ENCODE measurements at regions not wholly inside any gene's neighbourhood (a gene's known extent, or its start where the extent isn't known, plus 50 kb on each side); places are given as distances from the start of the nearest gene placed in this dataset.
"Not testable (repeated sequence)": the region's sequence is repeated elsewhere in the genome, so short reads cannot be mapped to it uniquely, and the experiment has no call there.

DNA sequence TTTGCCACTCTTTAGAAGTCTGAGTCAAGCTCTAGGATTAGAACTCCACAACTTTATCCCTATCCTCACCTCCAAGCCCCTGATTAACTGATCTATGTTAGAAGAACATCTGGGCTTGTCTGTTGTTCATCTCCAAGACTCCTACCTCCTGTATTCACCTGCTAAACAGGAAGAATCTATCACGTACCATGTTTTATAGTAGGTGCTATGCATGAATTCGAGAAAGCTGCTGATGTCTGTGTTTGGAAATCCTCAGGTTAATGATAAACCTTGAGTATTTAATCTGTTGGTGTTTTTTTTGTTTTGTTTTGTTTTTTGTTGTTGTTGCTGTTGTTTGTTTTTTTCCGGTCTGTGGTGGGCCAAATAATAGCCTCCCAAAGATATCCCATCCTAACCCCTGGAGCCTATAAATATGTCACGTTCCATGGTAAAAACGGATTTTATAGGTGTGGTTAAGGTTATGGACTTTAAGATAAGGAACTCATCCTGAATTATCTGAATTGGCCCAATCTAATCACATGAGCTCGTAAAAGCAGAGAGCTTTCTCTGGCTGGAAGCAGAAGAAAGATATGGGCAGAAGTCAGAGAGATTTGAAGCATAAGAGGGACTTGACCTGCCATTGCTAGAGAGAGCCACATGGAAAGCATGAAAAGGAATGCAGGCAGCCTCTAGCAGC is 101.2 kb upstream of the DUSP21 start:
- Histone ChIP-seq H3K9me3 (replicated peaks; ENCODE audit: control insufficient read depth, low read depth, low read length) (no peaks in the 10 kb centered on the region), H3K36me3 (ENCODE audit: control insufficient read depth, insufficient read depth, low read length) (no peaks in the 10 kb centered on the region), H3K27ac (ENCODE audit: low read length) (no peak overlapping the region), H3K4me1 (ENCODE audit: control insufficient read depth, insufficient read depth, low read length) (no peaks in the 10 kb centered on the region), H3K27me3 (ENCODE audit: control insufficient read depth, insufficient read depth, low read length) (peaks cover 11% of the 10 kb centered on the region), H3K4me3 (ENCODE audit: low read length) (no peak overlapping the region)
- no peak for DNase-seq
- WGBS (ENCODE audit: insufficient coverage): no CpG with 5 or more reads among the region's 6 CpGs

DNA sequence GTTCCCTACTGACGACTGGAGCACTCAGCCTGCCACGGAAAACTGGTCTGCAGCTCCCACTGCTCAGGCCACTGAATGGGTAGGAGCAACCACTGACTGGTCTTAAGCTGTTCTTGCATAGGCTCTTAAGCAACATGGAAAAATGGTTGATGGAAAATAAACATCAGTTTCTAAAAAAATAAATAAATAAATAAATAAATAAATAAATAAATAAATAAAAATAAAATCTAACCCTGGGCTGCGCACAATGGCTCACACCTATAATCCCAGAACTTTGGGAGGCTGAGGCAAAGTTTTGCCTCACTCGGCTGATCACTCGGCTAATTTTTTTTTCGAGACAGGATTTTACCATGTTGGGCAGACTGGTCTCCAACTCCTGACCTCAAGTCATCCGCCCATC is 102.0 kb upstream of the DUSP21 start:
- 85% methylated on average over 5 of the region's 7 CpGs for WGBS (ENCODE audit: insufficient coverage)
- H3K27ac ChIP-seq (ENCODE audit: low read length); DNase-seq; H3K36me3 ChIP-seq (ENCODE audit: control insufficient read depth, insufficient read depth, low read length); H3K4me1 ChIP-seq (ENCODE audit: control insufficient read depth, insufficient read depth, low read length); H3K9me3 ChIP-seq (replicated peaks; ENCODE audit: control insufficient read depth, low read depth, low read length); H3K4me3 ChIP-seq (ENCODE audit: low read length): not testable (repeated sequence)
- H3K27me3 ChIP-seq (ENCODE audit: control insufficient read depth, insufficient read depth, low read length): peaks cover 11% of the 10 kb centered on the region

DNA sequence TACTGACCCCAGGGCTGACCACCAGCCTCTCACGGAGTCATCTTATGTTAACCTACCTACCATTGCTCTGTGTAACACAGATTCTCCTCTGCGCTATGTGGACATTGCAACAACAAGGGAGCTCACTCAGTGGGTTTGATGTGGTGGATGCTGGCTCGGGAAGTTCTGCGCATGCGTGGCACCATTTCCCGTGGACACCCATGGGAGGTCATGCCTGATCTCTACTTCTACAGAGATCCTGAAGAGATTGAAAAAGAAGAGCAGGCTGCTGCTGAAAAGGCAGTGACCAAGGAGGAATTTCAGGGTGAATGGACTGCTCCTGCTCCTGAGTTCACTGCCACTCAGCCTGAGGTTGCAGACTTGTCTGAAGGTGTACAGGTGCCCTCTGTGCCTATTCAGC is 102.4 kb upstream of the DUSP21 start:
- H3K9me3 ChIP-seq (replicated peaks; ENCODE audit: control insufficient read depth, low read depth, low read length); H3K4me3 ChIP-seq (ENCODE audit: low read length); H3K27ac ChIP-seq (ENCODE audit: low read length); H3K4me1 ChIP-seq (ENCODE audit: control insufficient read depth, insufficient read depth, low read length); DNase-seq; H3K36me3 ChIP-seq (ENCODE audit: control insufficient read depth, insufficient read depth, low read length): not testable (repeated sequence)
- 80% methylated on average over 2 of the region's 6 CpGs for WGBS (ENCODE audit: insufficient coverage)
- H3K27me3 ChIP-seq (ENCODE audit: control insufficient read depth, insufficient read depth, low read length): peaks cover 11% of the 10 kb centered on the region

DNA sequence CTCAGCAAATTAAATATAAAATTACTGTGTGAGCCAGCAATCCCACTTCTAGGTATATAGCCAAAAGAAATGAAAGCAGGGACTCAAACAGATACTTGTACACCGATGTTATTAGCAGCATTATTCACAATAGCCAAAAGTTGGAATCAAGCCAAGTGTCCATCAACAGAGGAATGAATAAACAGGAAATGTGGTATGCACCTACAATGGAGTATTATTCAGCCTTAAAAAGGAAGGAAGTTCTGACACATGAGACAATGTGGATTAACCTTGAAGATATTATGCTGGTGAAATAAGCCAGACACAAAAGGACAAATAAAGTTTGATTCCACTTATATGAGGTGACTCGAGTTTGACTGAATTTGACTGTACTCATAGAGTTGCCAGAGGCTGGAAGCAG is 108.3 kb upstream of the DUSP21 start:
- Histone ChIP-seq H3K27ac (ENCODE audit: low read length) (no peak overlapping the region), H3K4me3 (ENCODE audit: low read length) (no peak overlapping the region), H3K4me1 (ENCODE audit: control insufficient read depth, insufficient read depth, low read length) (no peaks in the 10 kb centered on the region), H3K9me3 (replicated peaks; ENCODE audit: control insufficient read depth, low read depth, low read length) (no peaks in the 10 kb centered on the region), H3K27me3 (ENCODE audit: control insufficient read depth, insufficient read depth, low read length) (peaks cover 6% of the 10 kb centered on the region), H3K36me3 (ENCODE audit: control insufficient read depth, insufficient read depth, low read length) (no peaks in the 10 kb centered on the region)
- DNase-seq: no peak
- WGBS (ENCODE audit: insufficient coverage): 67% methylated on average over 1 of the region's 2 CpGs

DNA sequence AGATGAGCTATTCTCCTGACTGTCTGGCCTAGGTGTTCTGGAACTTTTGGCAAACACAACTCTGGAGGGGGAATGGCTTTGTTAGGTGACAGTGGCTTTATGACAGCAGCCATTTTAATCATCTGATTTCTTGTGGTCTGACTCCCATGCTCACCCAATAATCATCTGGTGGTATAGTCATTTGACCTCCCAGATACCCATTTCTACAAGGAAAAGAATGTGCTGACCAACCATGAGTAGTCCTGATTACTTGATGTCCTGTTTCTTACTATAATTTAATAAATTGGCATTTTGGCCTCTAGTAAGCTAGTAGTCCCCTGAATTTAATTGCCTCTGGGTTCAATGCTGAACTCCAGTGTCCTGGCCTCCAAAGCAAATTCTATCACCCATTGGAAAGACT is 109.9 kb upstream of the DUSP21 start:
- Histone ChIP-seq H3K4me1 (ENCODE audit: control insufficient read depth, insufficient read depth, low read length) (no peaks in the 10 kb centered on the region), H3K4me3 (ENCODE audit: low read length) (no peak overlapping the region), H3K27me3 (ENCODE audit: control insufficient read depth, insufficient read depth, low read length) (peaks cover 6% of the 10 kb centered on the region), H3K36me3 (ENCODE audit: control insufficient read depth, insufficient read depth, low read length) (no peaks in the 10 kb centered on the region), H3K27ac (ENCODE audit: low read length) (no peak overlapping the region), H3K9me3 (replicated peaks; ENCODE audit: control insufficient read depth, low read depth, low read length) (no peaks in the 10 kb centered on the region)
- DNase-seq: no peak

DNA sequence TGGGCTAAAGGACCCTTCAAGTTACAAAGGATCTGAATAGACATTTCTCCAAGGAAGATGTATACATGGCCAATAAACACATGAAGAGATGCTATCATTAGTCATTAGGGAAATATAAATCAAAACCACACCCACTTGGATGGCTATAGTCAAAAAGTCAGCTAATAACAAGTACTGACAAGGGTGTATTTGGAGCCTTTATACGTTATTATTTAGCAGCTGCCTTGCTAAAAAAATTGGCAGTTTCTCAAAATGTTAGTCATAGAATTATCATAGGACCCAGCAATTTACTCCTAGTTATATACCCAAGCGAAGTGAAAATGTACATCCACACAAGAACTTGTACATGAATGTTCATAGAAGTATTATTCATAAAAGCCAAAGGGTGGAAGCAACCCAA is 112.7 kb upstream of the DUSP21 start:
- Histone ChIP-seq H3K36me3 (ENCODE audit: control insufficient read depth, insufficient read depth, low read length) (no peaks in the 10 kb centered on the region), H3K27ac (ENCODE audit: low read length) (no peak overlapping the region), H3K4me3 (ENCODE audit: low read length) (no peak overlapping the region), H3K4me1 (ENCODE audit: control insufficient read depth, insufficient read depth, low read length) (no peaks in the 10 kb centered on the region), H3K9me3 (replicated peaks; ENCODE audit: control insufficient read depth, low read depth, low read length) (no peaks in the 10 kb centered on the region), H3K27me3 (ENCODE audit: control insufficient read depth, insufficient read depth, low read length) (peaks cover 12% of the 10 kb centered on the region)
- WGBS (ENCODE audit: insufficient coverage): no CpG with 5 or more reads among the region's 2 CpGs
- DNase-seq: peak; percentile 57

DNA sequence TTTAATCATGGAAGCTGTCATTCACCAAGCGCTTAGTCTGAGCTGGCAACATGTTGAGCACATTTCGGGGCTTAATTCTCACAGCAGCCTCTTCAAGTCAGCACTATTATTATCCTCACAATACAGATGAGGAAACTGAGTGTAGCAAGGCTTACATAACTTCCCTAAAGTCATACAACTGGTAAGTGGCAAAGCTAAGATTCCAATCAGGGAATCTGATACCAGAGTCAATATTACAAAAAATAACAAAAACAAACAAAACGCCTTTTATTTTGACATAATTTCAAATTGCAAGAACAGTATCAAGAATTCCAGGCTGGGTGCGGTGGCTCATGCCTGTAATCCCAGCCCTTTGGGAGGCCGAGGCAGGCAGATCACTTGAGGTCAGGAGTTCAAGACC is 120.4 kb upstream of the DUSP21 start:
- Histone ChIP-seq H3K27me3 (ENCODE audit: control insufficient read depth, insufficient read depth, low read length) (peaks cover 14% of the 10 kb centered on the region), H3K4me1 (ENCODE audit: control insufficient read depth, insufficient read depth, low read length) (no peaks in the 10 kb centered on the region), H3K9me3 (replicated peaks; ENCODE audit: control insufficient read depth, low read depth, low read length) (no peaks in the 10 kb centered on the region), H3K4me3 (ENCODE audit: low read length) (no peak overlapping the region), H3K36me3 (ENCODE audit: control insufficient read depth, insufficient read depth, low read length) (no peaks in the 10 kb centered on the region), H3K27ac (ENCODE audit: low read length) (no peak overlapping the region)
- no peak for DNase-seq
- 90% methylated on average over 5 of the region's 5 CpGs for WGBS (ENCODE audit: insufficient coverage)

DNA sequence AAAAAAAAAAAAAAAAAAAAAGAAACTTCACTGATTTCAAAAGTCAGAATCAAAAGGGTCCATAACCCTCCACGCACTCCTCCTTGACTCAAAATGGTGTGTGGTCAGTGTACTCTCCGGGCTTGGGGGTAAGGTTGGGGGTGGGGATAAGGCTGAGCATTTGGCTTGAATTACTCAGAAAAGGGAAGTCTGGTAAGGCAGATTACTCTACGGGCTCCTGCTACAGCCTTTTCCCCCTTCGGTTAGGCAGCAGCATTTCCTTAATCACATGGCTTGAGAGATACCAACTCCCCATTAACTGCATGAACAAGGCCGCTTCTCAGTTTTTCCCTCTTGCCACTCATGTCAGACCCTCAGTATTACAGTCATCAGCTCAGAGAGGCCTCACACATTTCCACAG is 135.4 kb upstream of the DUSP21 start:
- H3K9me3 ChIP-seq (replicated peaks; ENCODE audit: control insufficient read depth, low read depth, low read length): no peaks in the 10 kb centered on the region
- H3K27ac ChIP-seq (ENCODE audit: low read length): no peak overlapping the region
- 43% methylated on average over 3 of the region's 5 CpGs for WGBS (ENCODE audit: insufficient coverage)
- no peak overlapping the region for H3K4me3 ChIP-seq (ENCODE audit: low read length)
- peaks cover 13% of the 10 kb centered on the region for H3K27me3 ChIP-seq (ENCODE audit: control insufficient read depth, insufficient read depth, low read length)
- no peaks in the 10 kb centered on the region for H3K4me1 ChIP-seq (ENCODE audit: control insufficient read depth, insufficient read depth, low read length)
- H3K36me3 ChIP-seq (ENCODE audit: control insufficient read depth, insufficient read depth, low read length): no peaks in the 10 kb centered on the region
- DNase-seq: no peak

DNA sequence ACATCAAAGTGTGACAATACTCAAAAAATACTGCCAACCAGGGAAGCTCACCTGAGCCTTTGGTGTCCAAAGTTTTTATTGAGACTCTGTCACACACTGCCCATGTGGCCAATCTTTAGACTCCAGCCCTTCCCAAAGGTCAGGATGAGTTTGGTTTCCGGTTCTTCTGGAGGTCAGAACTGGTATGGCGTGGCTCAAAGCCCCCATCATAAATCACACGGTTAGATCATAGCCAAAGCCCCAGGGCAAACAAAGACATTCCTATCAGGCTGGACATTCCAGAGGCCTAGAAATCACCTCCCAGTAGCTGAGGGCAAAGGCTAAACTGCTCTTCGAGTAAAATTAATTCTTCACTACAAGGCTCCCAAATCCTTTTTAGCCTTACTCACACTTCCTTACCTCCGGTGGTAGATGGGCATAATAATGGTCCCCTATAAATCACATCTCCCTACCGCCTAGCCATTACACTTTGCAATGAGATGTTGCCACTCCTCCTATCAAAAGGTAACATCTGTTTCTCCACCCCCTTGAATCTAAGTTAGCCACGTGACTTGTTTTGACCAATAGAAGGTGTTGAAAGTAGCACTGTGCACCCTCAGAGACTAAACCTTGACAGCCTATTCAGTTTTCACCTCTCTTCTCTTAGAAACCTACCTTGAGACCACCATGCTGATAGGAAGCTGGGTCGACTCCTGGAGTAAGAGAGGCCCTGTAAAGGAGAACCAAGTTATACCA is 137.8 kb upstream of the DUSP21 start:
- H3K4me3 ChIP-seq (ENCODE audit: low read length): no peak overlapping the region
- no peaks in the 10 kb centered on the region for H3K36me3 ChIP-seq (ENCODE audit: control insufficient read depth, insufficient read depth, low read length)
- H3K9me3 ChIP-seq (replicated peaks; ENCODE audit: control insufficient read depth, low read depth, low read length): no peaks in the 10 kb centered on the region
- H3K4me1 ChIP-seq (ENCODE audit: control insufficient read depth, insufficient read depth, low read length): no peaks in the 10 kb centered on the region
- no peak for DNase-seq
- no peak overlapping the region for H3K27ac ChIP-seq (ENCODE audit: low read length)
- H3K27me3 ChIP-seq (ENCODE audit: control insufficient read depth, insufficient read depth, low read length): peaks cover 11% of the 10 kb centered on the region
- 43% methylated on average over 4 of the region's 8 CpGs for WGBS (ENCODE audit: insufficient coverage)

DNA sequence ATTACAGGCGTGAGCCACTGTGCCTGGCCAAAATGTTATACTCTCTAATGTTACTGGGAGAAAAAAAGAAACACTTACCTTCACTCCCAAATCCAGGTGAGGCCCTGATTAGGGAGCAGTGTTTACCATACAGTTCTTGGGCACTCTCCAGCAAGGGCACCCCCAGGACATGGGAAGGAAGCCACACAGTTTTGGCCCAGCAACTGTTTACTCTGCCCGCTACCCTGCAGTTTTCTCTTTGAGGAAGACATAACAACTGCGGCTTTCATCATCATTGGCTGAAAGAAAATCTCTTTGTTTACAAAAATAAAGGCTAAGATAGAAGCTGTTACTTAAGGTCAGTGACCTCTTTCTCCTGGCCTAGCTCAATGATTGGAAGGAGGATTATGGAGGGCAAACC is 145.5 kb upstream of the DUSP21 start:
- Histone ChIP-seq H3K27ac (ENCODE audit: low read length) (no peak overlapping the region), H3K4me1 (ENCODE audit: control insufficient read depth, insufficient read depth, low read length) (no peaks in the 10 kb centered on the region), H3K9me3 (replicated peaks; ENCODE audit: control insufficient read depth, low read depth, low read length) (no peaks in the 10 kb centered on the region), H3K36me3 (ENCODE audit: control insufficient read depth, insufficient read depth, low read length) (no peaks in the 10 kb centered on the region), H3K4me3 (ENCODE audit: low read length) (no peak overlapping the region), H3K27me3 (ENCODE audit: control insufficient read depth, insufficient read depth, low read length) (no peaks in the 10 kb centered on the region)
- DNase-seq: no peak
- no CpG with 5 or more reads among the region's 3 CpGs for WGBS (ENCODE audit: insufficient coverage)

Data from muscle of leg (tissue), 3 donors.